Naive B cell (primary cell): ENCODE measurements at regions not wholly inside any gene's neighbourhood (a gene's known extent, or its start where the extent isn't known, plus 50 kb on each side); places are given as distances from the start of the nearest gene placed in this dataset.

Source experiments
- ATAC-seq, 2 donors: fragments of 150-1000 bp; cut with Tn5 transposase; 2 replicates each; pipeline ENCODE4 v1.10.0; 2021; ENCODE audit warnings: low read depth in 2 of 2, mild to moderate bottlenecking in 2 of 2, moderate library complexity in 2 of 2
- DNase-seq: peaks from one replicate; pipeline ENCODE4 v3.0.0; 2022
- H3K27ac Mint-ChIP-seq, 6 donors: one replicate each; pipeline ENCODE4 v1.8.0; 2020 to 2022; ENCODE audit warnings: mild to moderate bottlenecking in 6 of 6, mixed read lengths in 6 of 6, moderate library complexity in 5 of 6, inconsistent platforms in 2 of 6
- H3K27me3 Mint-ChIP-seq, 3 donors: one replicate each; pipeline ENCODE4 v1.8.0; 2021 to 2022; ENCODE audit warnings: mixed read lengths in 3 of 3, mild to moderate bottlenecking in 1 of 3
- H3K36me3 Mint-ChIP-seq, 2 donors: one replicate each; pipeline ENCODE4 v1.8.0; 2020 to 2022; ENCODE audit warnings: mixed read lengths in 2 of 2, inconsistent platforms in 1 of 2, mild to moderate bottlenecking in 1 of 2
- H3K4me1 Mint-ChIP-seq, 3 donors: one replicate each; pipeline ENCODE4 v1.8.0; 2020 to 2022; ENCODE audit warnings: mixed read lengths in 3 of 3, inconsistent platforms in 1 of 3, mild to moderate bottlenecking in 1 of 3, moderate library complexity in 1 of 3
- H3K4me3 Mint-ChIP-seq, 8 donors: one replicate each; pipeline ENCODE4 v1.8.0; 2020 to 2022; ENCODE audit warnings: mild to moderate bottlenecking in 8 of 8, mixed read lengths in 8 of 8, moderate library complexity in 8 of 8, inconsistent platforms in 2 of 8
- H3K9me3 Mint-ChIP-seq, 7 donors: one replicate each; pipeline ENCODE4 v1.8.0; 2020 to 2022; ENCODE audit warnings: mixed read lengths in 7 of 7, mild to moderate bottlenecking in 5 of 7, inconsistent platforms in 2 of 7, moderate library complexity in 1 of 7

- ATAC-seq (no peak), DNase-seq (no peak)
- Mint-ChIP-seq H3K4me1 (peaks cover 0 to 7% (median 7%) of the 10 kb centered on the region in 3 donors), H3K27ac (no peak overlapping the region), H3K36me3 (no peaks in the 10 kb centered on the region), H3K4me3 (no peak overlapping the region), H3K27me3 (peaks cover 7 to 41% (median 10%) of the 10 kb centered on the region in 3 donors), H3K9me3 (no peaks in the 10 kb centered on the region)
Measured at GRCh38 chr2:15811367-15811766, 129.0 kb upstream of the MYCN start.

GRCh38 chr2:15812187-15812780, 128.1 kb upstream of the MYCN start:
- DNase-seq (no peak), ATAC-seq (no peak)
- H3K27me3 Mint-ChIP-seq: peaks cover 11 to 50% (median 19%) of the 10 kb centered on the region in 3 donors
- no peaks in the 10 kb centered on the region for H3K36me3 Mint-ChIP-seq
- no peak overlapping the region for H3K4me3 Mint-ChIP-seq
- H3K27ac Mint-ChIP-seq: no peak overlapping the region
- H3K4me1 Mint-ChIP-seq: peaks cover 0 to 7% (median 7%) of the 10 kb centered on the region in 3 donors
- H3K9me3 Mint-ChIP-seq: peaks cover 0 to 8% (median 0%) of the 10 kb centered on the region in 7 donors

GRCh38 chr2:15813481-15814266, 126.7 kb upstream of the MYCN start:
- peaks cover 0 to 5% (median 4%) of the 10 kb centered on the region in 3 donors for H3K4me1 Mint-ChIP-seq
- H3K4me3 Mint-ChIP-seq: no peak overlapping the region
- ATAC-seq: no peak
- H3K9me3 Mint-ChIP-seq: peaks cover 0 to 13% (median 0%) of the 10 kb centered on the region in 7 donors
- DNase-seq: no peak
- H3K36me3 Mint-ChIP-seq: no peaks in the 10 kb centered on the region
- peak overlapping the region in 1 of 6 donors; percentile 70 for H3K27ac Mint-ChIP-seq
- peaks cover 18 to 64% (median 33%) of the 10 kb centered on the region in 3 donors for H3K27me3 Mint-ChIP-seq

GRCh38 chr2:15814403-15814802, 125.9 kb upstream of the MYCN start:
- no peaks in the 10 kb centered on the region for H3K4me1 Mint-ChIP-seq
- DNase-seq: no peak
- no peak for ATAC-seq

GRCh38 chr2:15814946-15815345, 125.4 kb upstream of the MYCN start:
- peaks cover 0 to 13% (median 0%) of the 10 kb centered on the region in 7 donors for H3K9me3 Mint-ChIP-seq
- H3K4me3 Mint-ChIP-seq: no peak overlapping the region
- H3K4me1 Mint-ChIP-seq: no peaks in the 10 kb centered on the region
- no peak overlapping the region for H3K27ac Mint-ChIP-seq
- DNase-seq: no peak
- ATAC-seq: no peak
- peaks cover 18 to 77% (median 45%) of the 10 kb centered on the region in 3 donors for H3K27me3 Mint-ChIP-seq
- H3K36me3 Mint-ChIP-seq: no peaks in the 10 kb centered on the region

More at GRCh38 chr2:15814403-15814802, 125.9 kb upstream of the MYCN start:
- Mint-ChIP-seq H3K27me3 (peaks cover 18 to 71% (median 39%) of the 10 kb centered on the region in 3 donors), H3K4me3 (peak overlapping the region in 1 of 8 donors; percentile 3), H3K27ac (no peak overlapping the region), H3K36me3 (no peaks in the 10 kb centered on the region), H3K9me3 (peaks cover 0 to 13% (median 0%) of the 10 kb centered on the region in 7 donors)

GRCh38 chr2:15816226-15816625, 124.1 kb upstream of the MYCN start:
- Mint-ChIP-seq H3K4me1 (no peaks in the 10 kb centered on the region), H3K36me3 (no peaks in the 10 kb centered on the region), H3K4me3 (no peak overlapping the region), H3K9me3 (peaks cover 0 to 13% (median 0%) of the 10 kb centered on the region in 7 donors), H3K27me3 (peaks cover 18 to 78% (median 50%) of the 10 kb centered on the region in 3 donors), H3K27ac (no peak overlapping the region)
- ATAC-seq (no peak), DNase-seq (no peak)

- ATAC-seq: no peak
- Mint-ChIP-seq H3K4me3 (no peak overlapping the region), H3K36me3 (no peaks in the 10 kb centered on the region), H3K27me3 (peaks cover 16 to 76% (median 50%) of the 10 kb centered on the region in 3 donors), H3K9me3 (peaks cover 0 to 13% (median 0%) of the 10 kb centered on the region in 7 donors), H3K27ac (no peak overlapping the region), H3K4me1 (no peaks in the 10 kb centered on the region)
- no peak for DNase-seq
Measured at GRCh38 chr2:15816674-15817406, 123.5 kb upstream of the MYCN start.

- Mint-ChIP-seq H3K27me3 (peaks cover 12 to 67% (median 50%) of the 10 kb centered on the region in 3 donors), H3K9me3 (peaks cover 0 to 13% (median 0%) of the 10 kb centered on the region in 7 donors), H3K4me3 (no peak overlapping the region), H3K36me3 (no peaks in the 10 kb centered on the region), H3K27ac (no peak overlapping the region), H3K4me1 (no peaks in the 10 kb centered on the region)
- no peak for DNase-seq
- no peak for ATAC-seq
Measured at GRCh38 chr2:15817748-15818147, 122.6 kb upstream of the MYCN start.

GRCh38 chr2:15818318-15818753, 122.0 kb upstream of the MYCN start:
- H3K4me1 Mint-ChIP-seq: no peaks in the 10 kb centered on the region
- no peak for ATAC-seq
- H3K27me3 Mint-ChIP-seq: peaks cover 11 to 64% (median 50%) of the 10 kb centered on the region in 3 donors
- H3K4me3 Mint-ChIP-seq: no peak overlapping the region
- H3K27ac Mint-ChIP-seq: no peak overlapping the region
- H3K9me3 Mint-ChIP-seq: peaks cover 0 to 13% (median 0%) of the 10 kb centered on the region in 7 donors
- DNase-seq: no peak
- H3K36me3 Mint-ChIP-seq: no peaks in the 10 kb centered on the region

GRCh38 chr2:15818881-15819280, 121.5 kb upstream of the MYCN start:
- peaks cover 11 to 58% (median 50%) of the 10 kb centered on the region in 3 donors for H3K27me3 Mint-ChIP-seq
- H3K9me3 Mint-ChIP-seq: peaks cover 0 to 13% (median 0%) of the 10 kb centered on the region in 7 donors
- no peak overlapping the region for H3K27ac Mint-ChIP-seq
- H3K4me3 Mint-ChIP-seq: no peak overlapping the region
- DNase-seq: no peak
- ATAC-seq: no peak
- H3K36me3 Mint-ChIP-seq: no peaks in the 10 kb centered on the region
- no peaks in the 10 kb centered on the region for H3K4me1 Mint-ChIP-seq

- H3K27ac Mint-ChIP-seq: no peak overlapping the region
- H3K9me3 Mint-ChIP-seq: peaks cover 0 to 13% (median 0%) of the 10 kb centered on the region in 7 donors
- peaks cover 11 to 54% (median 50%) of the 10 kb centered on the region in 3 donors for H3K27me3 Mint-ChIP-seq
- H3K36me3 Mint-ChIP-seq: no peaks in the 10 kb centered on the region
- ATAC-seq (no peak), DNase-seq (no peak)
- H3K4me3 Mint-ChIP-seq: no peak overlapping the region
- no peaks in the 10 kb centered on the region for H3K4me1 Mint-ChIP-seq
Measured at GRCh38 chr2:15819562-15820256, 120.6 kb upstream of the MYCN start.

GRCh38 chr2:15820257-15820566, 120.1 kb upstream of the MYCN start:
- DNase-seq: no peak
- H3K9me3 Mint-ChIP-seq: peaks cover 0 to 13% (median 0%) of the 10 kb centered on the region in 7 donors
- H3K4me3 Mint-ChIP-seq: peak overlapping the region in 1 of 8 donors; percentile 12

GRCh38 chr2:15820927-15821326, 119.4 kb upstream of the MYCN start:
- ATAC-seq: no peak
- Mint-ChIP-seq H3K27me3 (peaks cover 11 to 44% (median 41%) of the 10 kb centered on the region in 3 donors), H3K4me1 (no peaks in the 10 kb centered on the region), H3K27ac (no peak overlapping the region), H3K36me3 (no peaks in the 10 kb centered on the region), H3K9me3 (peaks cover 0 to 13% (median 0%) of the 10 kb centered on the region in 7 donors), H3K4me3 (no peak overlapping the region)
- no peak for DNase-seq

More at GRCh38 chr2:15820257-15820566, 120.1 kb upstream of the MYCN start:
- H3K36me3 Mint-ChIP-seq: no peaks in the 10 kb centered on the region
- no peak for ATAC-seq
- H3K4me1 Mint-ChIP-seq: no peaks in the 10 kb centered on the region
- no peak overlapping the region for H3K27ac Mint-ChIP-seq
- H3K27me3 Mint-ChIP-seq: peaks cover 11 to 50% (median 49%) of the 10 kb centered on the region in 3 donors
